Dendritic cell treated with granulocyte-macrophage colony-stimulating factor and Interleukin-4, amounts not matched to agents 40 ng/mL and 50 ng/mL, for 4 days (primary cell): ENCODE measurements at regions not wholly inside any gene's neighbourhood (a gene's known extent, or its start where the extent isn't known, plus 50 kb on each side); places are given as distances from the start of the nearest gene placed in this dataset.
"Not testable (repeated sequence)": the region's sequence is repeated elsewhere in the genome, so short reads cannot be mapped to it uniquely, and the experiment has no call there.

Experiments
- H3K27ac Mint-ChIP-seq: one replicate; pipeline ENCODE4 v1.8.0; 2022; ENCODE audit warnings: mild to moderate bottlenecking, mixed read lengths
- H3K27me3 Mint-ChIP-seq: one replicate; pipeline ENCODE4 v1.8.0; 2022; ENCODE audit warnings: mild to moderate bottlenecking, mixed read lengths
- H3K36me3 Mint-ChIP-seq: one replicate; pipeline ENCODE4 v1.8.0; 2022; ENCODE audit warnings: low read depth, mixed read lengths
- H3K4me1 Mint-ChIP-seq: one replicate; pipeline ENCODE4 v1.8.0; 2022; ENCODE audit warnings: low read depth, mixed read lengths
- H3K4me3 Mint-ChIP-seq: one replicate; pipeline ENCODE4 v1.8.0; 2022; ENCODE audit warnings: mild to moderate bottlenecking, moderate library complexity, mixed read lengths
- H3K9me3 Mint-ChIP-seq: one replicate; pipeline ENCODE4 v1.8.0; 2022; ENCODE audit warnings: mixed read lengths
- intact Hi-C: fragments of 100-400 bp; cut with micrococcal nuclease; formaldehyde crosslinking; loops from one replicate; pipeline ENCODE4 v1.15.0; 2022

- intact Hi-C loops: no loop called here
- Mint-ChIP-seq H3K27ac (no peak overlapping the region), H3K4me1 (peaks cover 38% of the 10 kb centered on the region), H3K36me3 (no peaks in the 10 kb centered on the region), H3K27me3 (no peaks in the 10 kb centered on the region), H3K9me3 (peaks cover 15% of the 10 kb centered on the region), H3K4me3 (no peak overlapping the region)
Observed at GRCh38 chr3:4065554-4065953, 237.6 kb upstream of the SETMAR start.

GRCh38 chr3:4067893-4068292 is 235.3 kb upstream of the SETMAR start:
- Mint-ChIP-seq H3K4me1 (peaks cover 23% of the 10 kb centered on the region), H3K9me3 (peaks cover 8% of the 10 kb centered on the region), H3K27ac (no peak overlapping the region), H3K27me3 (no peaks in the 10 kb centered on the region), H3K4me3 (no peak overlapping the region), H3K36me3 (no peaks in the 10 kb centered on the region)
- intact Hi-C loops: no loop called here

- Mint-ChIP-seq H3K4me1 (peaks cover 16% of the 10 kb centered on the region), H3K36me3 (no peaks in the 10 kb centered on the region), H3K27ac (no peak overlapping the region), H3K27me3 (no peaks in the 10 kb centered on the region), H3K9me3 (peaks cover 14% of the 10 kb centered on the region), H3K4me3 (no peak overlapping the region)
- intact Hi-C loops: no loop called here
Observed at GRCh38 chr3:4069796-4070195, 233.4 kb upstream of the SETMAR start.

GRCh38 chr3:4071481-4072184 is 231.5 kb upstream of the SETMAR start:
- Mint-ChIP-seq H3K9me3 (peaks cover 14% of the 10 kb centered on the region), H3K27me3 (no peaks in the 10 kb centered on the region), H3K27ac (no peak overlapping the region), H3K4me1 (peaks cover 19% of the 10 kb centered on the region), H3K4me3 (no peak overlapping the region), H3K36me3 (no peaks in the 10 kb centered on the region)
- intact Hi-C loops: no loop called here

GRCh38 chr3:4077278-4077677 is 225.9 kb upstream of the SETMAR start:
- Mint-ChIP-seq H3K4me1 (peaks cover 16% of the 10 kb centered on the region), H3K9me3 (peaks cover 12% of the 10 kb centered on the region)
- H3K27me3 Mint-ChIP-seq, H3K36me3 Mint-ChIP-seq, intact Hi-C loops, H3K27ac Mint-ChIP-seq, H3K4me3 Mint-ChIP-seq: not testable (repeated sequence)

- H3K36me3 Mint-ChIP-seq: no peaks in the 10 kb centered on the region
- no peaks in the 10 kb centered on the region for H3K27me3 Mint-ChIP-seq
- H3K4me3 Mint-ChIP-seq: no peak overlapping the region
- H3K4me1 Mint-ChIP-seq: peaks cover 16% of the 10 kb centered on the region
- peaks cover 5% of the 10 kb centered on the region for H3K9me3 Mint-ChIP-seq
- intact Hi-C loops: no loop called here
- H3K27ac Mint-ChIP-seq: no peak overlapping the region
Observed at GRCh38 chr3:4077950-4078349, 225.2 kb upstream of the SETMAR start.

GRCh38 chr3:4078903-4079302 is 224.3 kb upstream of the SETMAR start:
- Mint-ChIP-seq H3K4me1 (peaks cover 16% of the 10 kb centered on the region), H3K36me3 (no peaks in the 10 kb centered on the region), H3K4me3 (no peak overlapping the region), H3K9me3 (no peaks in the 10 kb centered on the region), H3K27ac (no peak overlapping the region), H3K27me3 (no peaks in the 10 kb centered on the region)
- intact Hi-C loops: no loop called here

- no peak overlapping the region for H3K27ac Mint-ChIP-seq
- intact Hi-C loops: no loop called here
- peaks cover 16% of the 10 kb centered on the region for H3K4me1 Mint-ChIP-seq
Observed at GRCh38 chr3:4079339-4080195, 223.6 kb upstream of the SETMAR start.

GRCh38 chr3:4083225-4084015 is 219.7 kb upstream of the SETMAR start:
- Mint-ChIP-seq H3K4me1 (peaks cover 10% of the 10 kb centered on the region), H3K4me3 (no peak overlapping the region), H3K36me3 (no peaks in the 10 kb centered on the region), H3K27me3 (no peaks in the 10 kb centered on the region), H3K27ac (no peak overlapping the region), H3K9me3 (no peaks in the 10 kb centered on the region)
- intact Hi-C loops: no loop called here

More at GRCh38 chr3:4079339-4080195, 223.6 kb upstream of the SETMAR start:
- Mint-ChIP-seq H3K4me3 (no peak overlapping the region), H3K27me3 (no peaks in the 10 kb centered on the region), H3K36me3 (no peaks in the 10 kb centered on the region), H3K9me3 (no peaks in the 10 kb centered on the region)

GRCh38 chr3:4084271-4084670 is 218.9 kb upstream of the SETMAR start:
- Mint-ChIP-seq H3K9me3 (no peaks in the 10 kb centered on the region), H3K27me3 (no peaks in the 10 kb centered on the region), H3K4me3 (no peak overlapping the region), H3K4me1 (peaks cover 10% of the 10 kb centered on the region), H3K36me3 (no peaks in the 10 kb centered on the region), H3K27ac (no peak overlapping the region)
- intact Hi-C loops: no loop called here

GRCh38 chr3:4086662-4087061 is 216.5 kb upstream of the SETMAR start:
- H3K36me3 Mint-ChIP-seq, H3K4me1 Mint-ChIP-seq, intact Hi-C loops, H3K27ac Mint-ChIP-seq, H3K4me3 Mint-ChIP-seq, H3K27me3 Mint-ChIP-seq, H3K9me3 Mint-ChIP-seq: not testable (repeated sequence)

GRCh38 chr3:4091786-4092185 is 211.4 kb upstream of the SETMAR start:
- no peaks in the 10 kb centered on the region for H3K4me1 Mint-ChIP-seq
- H3K36me3 Mint-ChIP-seq: no peaks in the 10 kb centered on the region
- H3K9me3 Mint-ChIP-seq: no peaks in the 10 kb centered on the region
- intact Hi-C loops: no loop called here
- H3K27ac Mint-ChIP-seq: no peak overlapping the region
- H3K4me3 Mint-ChIP-seq: no peak overlapping the region
- H3K27me3 Mint-ChIP-seq: no peaks in the 10 kb centered on the region

GRCh38 chr3:4097801-4098200 is 205.4 kb upstream of the SETMAR start:
- Mint-ChIP-seq H3K9me3 (no peaks in the 10 kb centered on the region), H3K36me3 (no peaks in the 10 kb centered on the region), H3K4me3 (no peak overlapping the region), H3K4me1 (no peaks in the 10 kb centered on the region), H3K27me3 (no peaks in the 10 kb centered on the region), H3K27ac (no peak overlapping the region)
- intact Hi-C loops: no loop called here

GRCh38 chr3:4099607-4100006 is 203.6 kb upstream of the SETMAR start:
- intact Hi-C loops: no loop called here
- Mint-ChIP-seq H3K4me3 (no peak overlapping the region), H3K27ac (no peak overlapping the region), H3K36me3 (no peaks in the 10 kb centered on the region), H3K9me3 (peaks cover 8% of the 10 kb centered on the region), H3K27me3 (no peaks in the 10 kb centered on the region), H3K4me1 (no peaks in the 10 kb centered on the region)
